ENCODE measurements at regions not wholly inside any gene's neighbourhood (a gene's known extent, or its start where the extent isn't known, plus 50 kb on each side); places are given as distances from the start of the nearest gene placed in this dataset.

DNA sequence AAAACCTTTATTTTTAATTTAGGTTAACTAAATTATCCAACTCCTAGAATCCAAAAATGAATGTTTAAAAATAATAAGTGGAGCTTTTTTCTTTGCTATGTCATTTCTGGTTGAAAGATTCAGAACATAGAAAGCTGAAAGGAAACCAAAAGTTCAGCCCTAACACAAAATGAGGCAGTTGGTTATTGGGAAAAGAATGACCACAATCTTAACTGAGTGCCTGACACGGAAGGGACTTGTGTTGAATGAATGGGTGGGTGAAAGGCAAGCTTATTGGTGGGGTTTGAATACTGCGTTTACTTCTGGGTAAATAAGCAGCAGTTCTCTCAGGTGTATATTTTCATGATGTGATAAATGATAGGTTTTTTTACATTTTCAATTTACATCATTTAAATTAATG, 243.5 kb downstream of the IRX1 start:
- TF ChIP-seq, protein P1, sequence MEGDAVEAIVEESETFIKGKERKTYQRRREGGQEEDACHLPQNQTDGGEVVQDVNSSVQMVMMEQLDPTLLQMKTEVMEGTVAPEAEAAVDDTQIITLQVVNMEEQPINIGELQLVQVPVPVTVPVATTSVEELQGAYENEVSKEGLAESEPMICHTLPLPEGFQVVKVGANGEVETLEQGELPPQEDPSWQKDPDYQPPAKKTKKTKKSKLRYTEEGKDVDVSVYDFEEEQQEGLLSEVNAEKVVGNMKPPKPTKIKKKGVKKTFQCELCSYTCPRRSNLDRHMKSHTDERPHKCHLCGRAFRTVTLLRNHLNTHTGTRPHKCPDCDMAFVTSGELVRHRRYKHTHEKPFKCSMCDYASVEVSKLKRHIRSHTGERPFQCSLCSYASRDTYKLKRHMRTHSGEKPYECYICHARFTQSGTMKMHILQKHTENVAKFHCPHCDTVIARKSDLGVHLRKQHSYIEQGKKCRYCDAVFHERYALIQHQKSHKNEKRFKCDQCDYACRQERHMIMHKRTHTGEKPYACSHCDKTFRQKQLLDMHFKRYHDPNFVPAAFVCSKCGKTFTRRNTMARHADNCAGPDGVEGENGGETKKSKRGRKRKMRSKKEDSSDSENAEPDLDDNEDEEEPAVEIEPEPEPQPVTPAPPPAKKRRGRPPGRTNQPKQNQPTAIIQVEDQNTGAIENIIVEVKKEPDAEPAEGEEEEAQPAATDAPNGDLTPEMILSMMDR (IDR thresholded peaks at IDR 0.05; ENCODE audit: insufficient read depth, low read length) = no peak
- no peak for TF ChIP-seq POLR2AphosphoS5 (IDR thresholded peaks at IDR 0.05; ENCODE audit: low read depth)
